ENCODE measurements at regions not wholly inside any gene's neighbourhood (a gene's known extent, or its start where the extent isn't known, plus 50 kb on each side); places are given as distances from the start of the nearest gene placed in this dataset.

DNA sequence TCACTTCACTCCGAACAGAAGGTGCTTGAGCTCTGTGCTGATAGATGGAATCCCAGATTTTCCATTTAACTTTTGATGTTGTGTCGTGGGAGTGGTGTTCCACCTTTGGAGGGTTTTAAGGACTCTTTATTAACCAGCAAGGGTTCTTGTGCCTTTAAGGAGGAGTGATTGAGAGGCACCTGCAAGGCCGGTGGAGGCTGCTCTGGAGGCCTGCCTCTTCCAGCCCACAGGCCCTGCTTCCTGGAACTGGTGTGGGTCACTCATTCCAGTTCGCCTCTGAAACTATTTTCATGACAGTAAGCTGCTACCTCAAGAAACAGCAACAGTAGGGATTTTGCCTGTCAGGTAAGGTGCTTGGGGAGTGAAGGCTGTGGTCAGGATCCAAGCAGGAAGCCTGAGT, 58.8 kb upstream of the APCDD1L start:
- no peak for TF ChIP-seq POLR2AphosphoS5 (IDR thresholded peaks at IDR 0.05)
- no peak for TF ChIP-seq POLR2A (IDR thresholded peaks at IDR 0.05)
- TF ChIP-seq, protein P1, sequence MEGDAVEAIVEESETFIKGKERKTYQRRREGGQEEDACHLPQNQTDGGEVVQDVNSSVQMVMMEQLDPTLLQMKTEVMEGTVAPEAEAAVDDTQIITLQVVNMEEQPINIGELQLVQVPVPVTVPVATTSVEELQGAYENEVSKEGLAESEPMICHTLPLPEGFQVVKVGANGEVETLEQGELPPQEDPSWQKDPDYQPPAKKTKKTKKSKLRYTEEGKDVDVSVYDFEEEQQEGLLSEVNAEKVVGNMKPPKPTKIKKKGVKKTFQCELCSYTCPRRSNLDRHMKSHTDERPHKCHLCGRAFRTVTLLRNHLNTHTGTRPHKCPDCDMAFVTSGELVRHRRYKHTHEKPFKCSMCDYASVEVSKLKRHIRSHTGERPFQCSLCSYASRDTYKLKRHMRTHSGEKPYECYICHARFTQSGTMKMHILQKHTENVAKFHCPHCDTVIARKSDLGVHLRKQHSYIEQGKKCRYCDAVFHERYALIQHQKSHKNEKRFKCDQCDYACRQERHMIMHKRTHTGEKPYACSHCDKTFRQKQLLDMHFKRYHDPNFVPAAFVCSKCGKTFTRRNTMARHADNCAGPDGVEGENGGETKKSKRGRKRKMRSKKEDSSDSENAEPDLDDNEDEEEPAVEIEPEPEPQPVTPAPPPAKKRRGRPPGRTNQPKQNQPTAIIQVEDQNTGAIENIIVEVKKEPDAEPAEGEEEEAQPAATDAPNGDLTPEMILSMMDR (IDR thresholded peaks at IDR 0.05 in 8 of 11, conservative IDR thresholded peaks at IDR 0.05 in 3 of 11) = no peak

All from spleen (tissue), 7 donors.